GM12878 (cell line): ENCODE measurements at regions not wholly inside any gene's neighbourhood (a gene's known extent, or its start where the extent isn't known, plus 50 kb on each side); places are given as distances from the start of the nearest gene placed in this dataset.

Source experiments
- ATAC-seq: fragments of 200-7000 bp; cut with Tn5 transposase; 3 replicates; pipeline ENCODE4 v1.9.1; 2020; ENCODE audit warnings: mild to moderate bottlenecking, moderate library complexity
- BruUV-seq: library from RNA; stranded (reverse); fragments of 400-500 nt; replicated peaks from 2 replicates; lab custom pipeline; 2021; lab: Mats Ljungman, UMichigan
- CTCF ChIA-PET: fragments of 300-600 bp; sonication (Branson Sonifier 250); formaldehyde crosslinking; extraction: SDS; loops from one replicate; lab custom pipeline; 2021; ENCODE audit warnings: inconsistent platforms; lab: Yijun Ruan, JAX
- POLR2A ChIA-PET: fragments of 350-600 bp; formaldehyde crosslinking; extraction: SDS; loops from one replicate; lab custom pipeline; 2021; ENCODE audit warnings: inconsistent platforms; lab: Charles Lee
- RAD21 ChIA-PET: fragments of 300-600 bp; sonication (Branson Sonifier 250); formaldehyde crosslinking; loops from one replicate; lab custom pipeline; 2023; ENCODE audit warnings: antibody characterized with exemption; ENCODE audit not compliant: unreplicated experiment; lab: Charles Lee
- SMC1A ChIA-PET: fragments of 300-600 bp; sonication (Branson Sonifier 250); formaldehyde crosslinking; loops from one replicate; lab custom pipeline; 2023; ENCODE audit not compliant: unreplicated experiment, uncharacterized antibody; lab: Charles Lee
- DNase-seq: peaks from one replicate; pipeline ENCODE4 v3.0.0-alpha.2; 2011; ENCODE audit warnings: low read depth, low spot score
- FAIRE-seq: peaks from 3 replicates; lab custom pipeline; 2011; peaks lifted over from hg19 to GRCh38; lab: Jason Lieb, UNC
- H2AFZ ChIP-seq: 2 replicates; pipeline ENCODE4 v1.6.0; 2011; ENCODE audit warnings: low read depth, low read length, control low read depth; ENCODE audit not compliant: control insufficient read depth
- H3K27ac ChIP-seq: 2 replicates; pipeline ENCODE4 v1.5.1; 2011; ENCODE audit warnings: control low read depth; ENCODE audit not compliant: control insufficient read depth, insufficient read depth
- H3K27me3 ChIP-seq, 2 experiments: replicated peaks in 1 of 2; 2 replicates each; pipeline versions ENCODE4 v1.6.0 to v1.6.1; 2011; ENCODE audit warnings: low read length in 1 of 2; ENCODE audit not compliant: control insufficient read depth in 2 of 2, insufficient read depth in 2 of 2
- H3K36me3 ChIP-seq, 2 experiments: 2 replicates each; pipeline ENCODE4 v1.5.1; 2011; ENCODE audit warnings: low read length in 1 of 2; ENCODE audit not compliant: control insufficient read depth in 2 of 2, insufficient read depth in 2 of 2
- H3K4me1 ChIP-seq: 2 replicates; pipeline ENCODE4 v1.6.1; 2011; ENCODE audit warnings: mild to moderate bottlenecking, low read length, moderate library complexity, mixed read lengths; ENCODE audit not compliant: control insufficient read depth, insufficient read depth
- H3K4me2 ChIP-seq: 2 replicates; pipeline ENCODE4 v1.6.0; 2011; ENCODE audit warnings: control low read depth; ENCODE audit not compliant: control insufficient read depth, insufficient read depth
- H3K4me3 ChIP-seq: fragments of 200-600 bp; sonication (generic); 2 replicates; pipeline ENCODE4 v1.5.1; 2016
- H3K79me2 ChIP-seq: 2 replicates; pipeline ENCODE4 v1.6.0; 2011; ENCODE audit warnings: low read length; ENCODE audit not compliant: control insufficient read depth, insufficient read depth
- H3K9ac ChIP-seq: 2 replicates; pipeline ENCODE4 v1.8.0; 2011; ENCODE audit warnings: low read length, control low read depth, mixed read lengths; ENCODE audit not compliant: control insufficient read depth, insufficient read depth
- H3K9me3 ChIP-seq: replicated peaks from 3 replicates; pipeline ENCODE4 v1.5.1; 2011; ENCODE audit warnings: mild to moderate bottlenecking, low read length; ENCODE audit not compliant: control insufficient read depth, insufficient read depth
- H4K20me1 ChIP-seq: 2 replicates; pipeline ENCODE4 v1.6.0; 2011; ENCODE audit not compliant: control insufficient read depth, insufficient read depth
- CBFB ChIP-seq: IDR thresholded peaks from 2 replicates; pipeline ENCODE4 v1.6.1; 2016; ENCODE audit warnings: antibody characterized with exemption, low read depth
- CREM ChIP-seq: IDR thresholded peaks from 2 replicates; pipeline ENCODE4 v1.6.1; 2014; ENCODE audit warnings: antibody characterized with exemption, low read depth
- FOS ChIP-seq: IDR thresholded peaks from 3 replicates; pipeline ENCODE4 v1.6.1; 2011; ENCODE audit warnings: borderline replicate concordance; ENCODE audit not compliant: insufficient read length; ENCODE audit errors: extremely low read depth
- FOXK2 ChIP-seq: fragments of 450-650 bp; IDR thresholded peaks from 2 replicates; pipeline ENCODE4 v1.6.1; 2017; ENCODE audit warnings: mild to moderate bottlenecking, moderate library complexity
- KDM1A ChIP-seq: fragments of 200-600 bp; sonication (generic); IDR thresholded peaks from 2 replicates; pipeline ENCODE4 v1.6.1; 2016; ENCODE audit warnings: borderline replicate concordance
- LARP7 ChIP-seq: fragments of 450-650 bp; IDR thresholded peaks from 2 replicates; pipeline ENCODE4 v1.6.1; 2017; ENCODE audit warnings: mild to moderate bottlenecking
- PAX8 ChIP-seq: fragments of 450-650 bp; IDR thresholded peaks from 2 replicates; pipeline ENCODE4 v1.6.1; 2017; ENCODE audit warnings: mild to moderate bottlenecking, moderate library complexity
- RCOR1 ChIP-seq: conservative IDR thresholded peaks from 2 replicates; pipeline ENCODE4 v1.6.1; 2012; ENCODE audit warnings: low read depth, low read length, improper control_type of control experiment
- RFX5 ChIP-seq: IDR thresholded peaks from 2 replicates; pipeline ENCODE4 v1.6.1; 2011; ENCODE audit warnings: low read depth, low read length, improper control_type of control experiment
- WGBS: methylation state at CpG from one replicate; pipeline ENCODE4 v1.1.6; 2016; ENCODE audit warnings: low lambda C conversion rate; ENCODE audit not compliant: insufficient replicate concordance, insufficient coverage; ENCODE audit errors: missing lambda C conversion rate; 5-methylcytosine and 5-hydroxymethylcytosine counted together
- in situ Hi-C: fragments of 300-500 bp; cut with MboI; formaldehyde crosslinking; loops from 9 replicates; pipeline ENCODE4 v1.14.3; 2018; ENCODE audit warnings: mixed read lengths
- intact Hi-C: fragments of 100-400 bp; cut with micrococcal nuclease; formaldehyde crosslinking; loops from one replicate; pipeline ENCODE4 v1.14.2; 2022; ENCODE audit not compliant: unreplicated experiment
- TF ChIP-seq, protein P1 (sequence below): IDR thresholded peaks from 2 replicates; pipeline ENCODE4 v1.6.1; 2011; ENCODE audit warnings: borderline replicate concordance, low read depth, mild to moderate bottlenecking, moderate library complexity, low read length; ENCODE audit not compliant: insufficient read depth, poor library complexity, severe bottlenecking
- TF ChIP-seq, protein P2 (sequence below): fragments of 450-650 bp; formaldehyde crosslinking; IDR thresholded peaks from 2 replicates; pipeline ENCODE4 v1.4.0; 2022; ENCODE audit warnings: mild to moderate bottlenecking, moderate library complexity

DNA sequence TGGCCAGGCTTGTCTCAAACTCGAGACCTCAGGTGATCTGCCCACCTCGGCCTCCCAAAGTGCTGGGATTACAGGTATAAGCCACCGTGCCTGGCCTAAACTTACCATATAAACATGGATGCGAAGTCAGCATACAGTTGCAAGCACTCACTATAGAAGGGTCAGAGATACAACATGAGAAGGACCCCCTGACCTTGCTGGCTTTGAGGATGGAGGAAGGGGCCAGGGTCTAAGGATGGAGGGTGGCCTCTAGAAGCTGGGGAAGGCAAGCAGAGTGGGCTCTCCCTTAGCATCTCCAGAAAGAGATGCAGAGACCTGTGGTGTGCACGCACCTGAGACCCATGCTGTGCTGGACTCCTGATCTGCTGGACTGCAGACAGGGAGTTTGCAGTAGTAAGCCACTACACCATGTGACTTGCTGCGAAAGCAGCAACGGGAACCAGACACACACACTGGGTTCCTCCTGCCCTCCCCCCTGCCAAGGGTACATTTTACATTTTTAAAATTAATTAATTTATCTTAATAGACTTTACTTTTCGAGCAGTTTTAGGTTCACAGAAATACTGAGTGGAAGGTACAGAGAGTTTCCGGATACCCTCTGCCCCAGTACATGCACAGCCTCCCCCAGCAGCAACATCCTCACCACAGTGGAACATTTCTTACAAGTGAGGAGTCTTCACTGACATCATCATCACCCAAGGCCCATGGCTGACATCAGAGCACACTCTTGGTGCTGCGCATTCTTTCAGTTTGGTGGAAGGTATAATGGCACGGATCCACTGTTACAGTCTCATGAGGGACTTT lies 170.1 kb upstream of the B3GAT1 start:
- WGBS: 27% methylated on average over 11 of the region's 11 CpGs
- no peaks in the 10 kb centered on the region for H3K36me3 ChIP-seq
- no peaks in the 10 kb centered on the region for H4K20me1 ChIP-seq
- in situ Hi-C loops: no loop called here
- DNase-seq (no peak), ATAC-seq (no peak), FAIRE-seq (no peak)
- ChIA-PET SMC1A (no interaction called here), CTCF (no interaction called here), POLR2A (no interaction called here), RAD21 (no interaction called here)
- peaks cover 9% of the 10 kb centered on the region for H3K4me1 ChIP-seq
- no peaks in the 10 kb centered on the region for H3K79me2 ChIP-seq
- H3K4me3 ChIP-seq: no peak overlapping the region
- no peak overlapping the region for H3K4me2 ChIP-seq
- no peak overlapping the region for H2AFZ ChIP-seq
- H3K9me3 ChIP-seq: no peaks in the 10 kb centered on the region
- intact Hi-C loops: no loop called here
- H3K9ac ChIP-seq: no peak overlapping the region
- H3K27me3 ChIP-seq: no peaks in the 10 kb centered on the region
- H3K27ac ChIP-seq: no peak overlapping the region
- no TSS peak for BruUV-seq
- no peak for TF ChIP-seq KDM1A
- TF ChIP-seq, protein P1, sequence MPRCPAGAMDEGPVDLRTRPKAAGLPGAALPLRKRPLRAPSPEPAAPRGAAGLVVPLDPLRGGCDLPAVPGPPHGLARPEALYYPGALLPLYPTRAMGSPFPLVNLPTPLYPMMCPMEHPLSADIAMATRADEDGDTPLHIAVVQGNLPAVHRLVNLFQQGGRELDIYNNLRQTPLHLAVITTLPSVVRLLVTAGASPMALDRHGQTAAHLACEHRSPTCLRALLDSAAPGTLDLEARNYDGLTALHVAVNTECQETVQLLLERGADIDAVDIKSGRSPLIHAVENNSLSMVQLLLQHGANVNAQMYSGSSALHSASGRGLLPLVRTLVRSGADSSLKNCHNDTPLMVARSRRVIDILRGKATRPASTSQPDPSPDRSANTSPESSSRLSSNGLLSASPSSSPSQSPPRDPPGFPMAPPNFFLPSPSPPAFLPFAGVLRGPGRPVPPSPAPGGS: no peak
- TF ChIP-seq CREM: no peak
- no peak for TF ChIP-seq LARP7
- no peak for TF ChIP-seq PAX8
- no peak for TF ChIP-seq FOXK2
- TF ChIP-seq RFX5: no peak
- TF ChIP-seq RCOR1: no peak
- no peak for TF ChIP-seq FOS
- TF ChIP-seq, protein P2, sequence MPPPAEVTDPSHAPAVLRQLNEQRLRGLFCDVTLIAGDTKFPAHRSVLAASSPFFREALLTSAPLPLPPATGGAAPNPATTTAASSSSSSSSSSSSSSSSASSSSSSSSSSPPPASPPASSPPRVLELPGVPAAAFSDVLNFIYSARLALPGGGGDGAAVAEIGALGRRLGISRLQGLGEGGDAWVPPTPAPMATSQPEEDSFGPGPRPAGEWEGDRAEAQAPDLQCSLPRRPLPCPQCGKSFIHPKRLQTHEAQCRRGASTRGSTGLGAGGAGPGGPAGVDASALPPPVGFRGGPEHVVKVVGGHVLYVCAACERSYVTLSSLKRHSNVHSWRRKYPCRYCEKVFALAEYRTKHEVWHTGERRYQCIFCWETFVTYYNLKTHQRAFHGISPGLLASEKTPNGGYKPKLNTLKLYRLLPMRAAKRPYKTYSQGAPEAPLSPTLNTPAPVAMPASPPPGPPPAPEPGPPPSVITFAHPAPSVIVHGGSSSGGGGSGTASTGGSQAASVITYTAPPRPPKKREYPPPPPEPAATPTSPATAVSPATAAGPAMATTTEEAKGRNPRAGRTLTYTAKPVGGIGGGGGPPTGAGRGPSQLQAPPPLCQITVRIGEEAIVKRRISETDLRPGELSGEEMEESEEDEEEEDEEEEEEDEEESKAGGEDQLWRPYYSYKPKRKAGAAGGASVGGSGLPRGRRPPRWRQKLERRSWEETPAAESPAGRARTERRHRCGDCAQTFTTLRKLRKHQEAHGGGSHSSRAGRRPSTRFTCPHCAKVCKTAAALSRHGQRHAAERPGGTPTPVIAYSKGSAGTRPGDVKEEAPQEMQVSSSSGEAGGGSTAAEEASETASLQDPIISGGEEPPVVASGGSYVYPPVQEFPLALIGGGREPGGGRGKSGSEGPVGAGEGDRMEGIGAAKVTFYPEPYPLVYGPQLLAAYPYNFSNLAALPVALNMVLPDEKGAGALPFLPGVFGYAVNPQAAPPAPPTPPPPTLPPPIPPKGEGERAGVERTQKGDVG: no peak
- TF ChIP-seq CBFB: no peak
